ENCODE measurements at regions not wholly inside any gene's neighbourhood (a gene's known extent, or its start where the extent isn't known, plus 50 kb on each side); places are given as distances from the start of the nearest gene placed in this dataset.
"Not testable (repeated sequence)": the region's sequence is repeated elsewhere in the genome, so short reads cannot be mapped to it uniquely, and the experiment has no call there.

DNA sequence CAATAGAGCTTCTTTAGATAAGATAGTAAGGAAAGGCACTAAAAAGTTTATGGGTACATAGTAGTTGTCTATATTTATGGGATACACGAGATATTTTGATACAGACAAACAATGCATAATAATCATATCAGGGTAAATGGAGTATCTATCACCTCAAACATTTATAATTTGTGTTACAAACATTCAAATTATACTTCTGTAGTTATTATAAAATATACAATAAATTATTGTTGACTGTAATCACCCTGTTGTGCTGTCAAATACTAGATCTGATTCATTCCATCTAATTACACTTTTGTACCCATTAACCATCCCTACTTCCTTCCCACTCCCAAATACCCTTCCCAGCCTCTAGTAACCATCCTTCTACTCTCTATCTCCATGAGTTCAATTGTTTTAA is 179.7 kb downstream of the FOXG1 start:
- no peak for DNase-seq (ENCODE audit: low read depth)

DNA sequence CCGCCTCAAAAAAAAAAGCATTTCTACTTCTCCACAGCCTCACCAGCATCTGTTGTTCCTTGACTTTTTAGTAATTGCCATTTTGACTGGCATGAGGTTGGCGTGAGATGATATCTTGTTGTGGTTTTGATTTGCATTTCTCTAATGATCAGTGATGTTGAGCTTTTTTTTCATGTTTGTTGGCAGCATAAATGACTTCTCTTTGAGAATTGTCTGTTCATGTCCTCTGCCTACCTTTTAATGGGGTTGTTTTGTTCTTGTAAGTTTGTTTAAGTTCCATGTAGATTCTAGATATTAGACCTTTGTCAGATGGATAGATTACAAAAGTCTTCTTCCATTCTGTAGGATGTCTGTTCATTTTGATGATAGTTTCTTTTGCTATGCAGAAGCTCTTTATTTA is 182.9 kb downstream of the FOXG1 start:
- no peak for DNase-seq (ENCODE audit: low read depth)

DNA sequence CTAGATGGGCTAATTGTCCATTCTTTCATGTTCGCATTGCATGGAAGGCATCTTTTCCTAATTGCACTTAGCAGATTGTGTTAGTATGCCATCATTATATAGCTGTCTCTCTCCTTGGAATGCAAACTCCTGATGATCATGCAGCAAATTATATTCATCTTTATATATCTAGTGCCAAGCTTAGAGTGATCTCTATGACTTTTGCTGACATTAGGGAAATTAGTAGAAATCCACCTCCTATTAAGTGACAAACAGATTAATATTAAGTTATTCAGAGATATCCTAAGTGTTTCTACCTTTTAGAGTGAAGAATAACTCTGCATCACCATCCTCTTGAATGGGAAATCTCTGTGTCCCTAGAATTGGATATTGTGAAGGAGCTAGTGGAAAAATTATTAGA is 185.6 kb downstream of the FOXG1 start:
- DNase-seq (ENCODE audit: low read depth): no peak

DNA sequence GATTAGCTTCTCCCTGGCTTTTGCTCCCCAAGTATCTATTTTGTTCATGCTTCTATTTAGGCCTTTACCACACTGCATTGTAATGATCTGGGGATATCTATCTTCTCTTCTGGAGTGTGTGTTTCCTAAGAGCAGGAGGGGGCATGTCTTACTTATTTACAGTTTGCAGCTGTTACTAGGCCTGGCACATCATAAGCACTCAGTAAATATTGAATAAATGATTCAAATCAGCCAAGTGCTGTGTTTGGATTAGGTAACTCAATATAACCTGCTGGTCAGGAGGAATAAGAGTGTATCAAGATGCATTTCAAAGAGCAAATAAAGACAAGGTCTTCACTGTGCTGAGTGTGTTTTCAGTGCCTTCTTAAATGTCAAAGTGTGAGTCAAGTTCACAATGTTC is 186.1 kb downstream of the FOXG1 start:
- no peak for DNase-seq (ENCODE audit: low read depth)

DNA sequence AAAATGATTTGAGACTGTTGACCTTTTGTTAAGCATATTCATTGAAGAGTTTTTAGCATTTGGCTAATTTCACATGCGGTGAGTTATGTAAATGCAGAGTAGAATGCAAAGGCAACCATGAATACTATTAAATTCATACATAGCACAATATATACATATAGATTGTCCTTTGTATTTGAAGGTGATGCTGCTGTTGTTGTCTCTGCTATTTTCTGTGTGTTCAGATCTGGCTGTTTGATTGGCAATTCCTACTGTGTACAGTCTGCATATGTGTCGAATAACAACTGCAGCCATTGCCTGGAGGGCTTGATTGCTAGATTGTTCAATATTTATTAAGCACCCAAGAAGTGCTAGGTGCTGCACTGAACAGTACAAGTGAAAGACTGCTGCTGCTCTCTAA is 187.4 kb downstream of the FOXG1 start:
- DNase-seq (ENCODE audit: low read depth): no peak

DNA sequence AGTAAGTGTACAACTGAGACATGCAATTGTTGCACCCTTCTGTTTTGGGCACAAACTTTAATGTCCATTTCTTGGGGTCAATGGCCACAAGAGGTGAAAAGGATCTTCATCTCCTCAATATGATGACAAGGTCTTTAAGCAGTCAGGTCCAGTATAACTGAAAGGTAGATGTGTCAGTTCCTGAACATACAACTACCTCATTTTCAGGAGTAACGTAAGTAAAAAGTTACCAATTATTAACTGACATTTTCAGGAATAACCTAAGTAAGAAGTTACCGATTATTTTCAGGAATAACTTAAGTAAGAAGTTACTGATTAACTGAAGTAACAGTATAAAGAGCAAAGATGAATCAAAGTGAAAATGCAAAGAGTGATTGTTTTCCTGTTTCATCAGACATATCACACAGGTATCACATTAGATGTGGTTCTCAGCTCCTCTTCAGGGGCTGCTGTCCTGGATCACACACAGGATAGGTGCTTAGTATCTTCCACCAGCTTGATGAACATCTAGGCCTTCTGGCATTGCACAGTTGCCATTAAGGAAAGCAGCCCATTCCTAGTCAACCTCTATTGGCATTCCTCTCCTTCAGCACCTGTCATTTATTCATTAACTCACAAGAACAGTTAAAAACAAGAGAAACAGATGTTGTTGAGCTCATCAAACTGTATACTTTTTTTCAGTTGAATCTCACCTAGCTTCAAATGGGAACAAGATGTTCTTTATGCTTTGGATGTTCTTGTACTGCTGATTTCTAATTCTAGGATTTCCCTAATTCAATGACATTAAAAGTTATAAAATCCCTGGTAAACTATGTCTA is 200.0 kb downstream of the FOXG1 start:
- DNase-seq (ENCODE audit: low read depth): no peak

DNA sequence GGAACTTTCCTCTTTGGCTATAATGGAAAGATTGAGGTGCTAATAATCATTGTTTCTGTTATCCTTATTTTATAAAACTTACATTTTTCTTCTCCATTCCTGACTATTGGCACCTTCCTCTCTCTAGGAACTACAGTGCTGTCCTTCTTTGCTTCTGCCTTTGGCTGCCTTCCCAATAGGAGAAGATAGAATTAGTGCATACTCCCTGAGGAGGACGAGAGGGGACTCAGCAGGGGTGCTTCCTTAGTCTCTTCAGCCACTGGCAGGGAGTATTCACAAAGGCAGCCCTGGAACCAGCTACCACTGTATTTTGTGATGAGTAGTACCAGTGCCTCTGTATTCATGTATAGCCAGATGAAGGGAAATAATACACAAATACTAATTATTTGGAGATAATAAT is 208.5 kb downstream of the FOXG1 start:
- DNase-seq (ENCODE audit: low read depth): no peak

DNA sequence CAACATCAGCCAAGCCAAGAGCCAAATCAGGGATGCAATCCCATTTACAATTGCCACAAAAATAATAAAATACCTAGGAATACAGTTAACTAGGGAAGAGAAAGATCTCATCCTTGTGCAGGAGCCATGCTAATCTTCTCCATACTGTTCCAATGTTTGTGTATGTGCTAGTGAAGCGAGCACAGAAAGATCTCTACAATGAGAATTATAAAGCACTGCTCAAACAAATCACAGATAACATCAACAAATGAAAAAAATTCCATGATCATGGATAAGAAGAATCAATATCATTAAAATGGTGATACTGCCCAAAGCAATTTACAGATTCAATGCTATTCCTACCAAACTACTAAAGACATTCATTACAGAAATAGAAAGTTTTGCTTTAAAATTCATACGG is 215.6 kb downstream of the FOXG1 start:
- DNase-seq (ENCODE audit: low read depth): no peak

DNA sequence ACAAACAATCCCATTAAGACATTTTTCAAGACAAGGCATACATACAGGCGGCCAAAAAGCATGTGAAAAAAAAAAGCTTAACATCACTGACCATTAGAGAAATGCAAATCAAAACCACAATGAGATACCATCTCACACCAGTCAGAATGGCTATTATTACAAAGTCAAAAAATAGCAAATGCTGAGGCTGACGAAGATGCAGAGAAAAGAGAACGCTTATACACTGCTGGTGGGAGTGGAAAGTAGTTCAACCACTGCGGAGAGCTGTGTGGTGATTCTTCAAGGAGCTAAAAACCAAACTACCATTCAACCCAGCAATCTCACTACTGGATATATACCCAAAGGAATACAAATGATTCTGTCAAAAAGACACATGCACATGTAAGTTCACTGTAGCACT is 216.7 kb downstream of the FOXG1 start:
- no peak for DNase-seq (ENCODE audit: low read depth)

DNA sequence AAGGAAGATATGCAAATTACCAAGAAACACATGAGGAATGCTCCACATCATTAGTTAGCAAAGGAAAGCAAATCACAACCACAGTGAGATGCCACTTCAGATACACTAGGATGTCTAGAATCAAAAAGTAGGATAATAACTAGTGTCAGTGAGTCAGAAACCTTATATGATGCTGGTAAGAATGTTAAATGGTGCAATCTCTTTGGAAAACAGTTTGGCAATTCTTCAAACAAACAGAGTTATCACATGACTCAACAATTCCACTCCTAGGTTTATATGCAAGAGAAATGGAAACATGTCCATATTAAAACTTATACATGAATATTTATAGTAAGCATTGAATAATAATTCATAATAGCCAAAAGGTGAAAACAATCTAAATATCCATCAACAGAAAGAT is 220.9 kb downstream of the FOXG1 start:
- DNase-seq (ENCODE audit: low read depth): peak; percentile 19

DNA sequence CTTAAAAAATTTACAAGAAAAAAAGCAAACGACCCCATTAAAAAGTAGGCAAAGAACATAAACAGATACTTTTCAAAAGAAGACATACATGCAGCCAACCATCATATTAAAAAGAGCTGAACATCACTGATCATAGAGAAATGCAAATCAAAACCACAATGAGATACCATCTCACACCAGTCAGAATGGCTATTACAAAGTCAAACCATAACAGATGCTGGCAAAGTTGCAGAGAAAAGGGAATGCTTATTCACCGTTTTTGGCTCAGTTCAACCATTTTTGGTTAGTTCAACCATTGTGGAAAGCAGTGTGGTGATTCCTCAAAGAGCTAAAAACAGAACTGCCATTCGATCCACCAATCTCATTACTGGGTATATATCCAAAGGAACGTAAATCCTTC is 230.6 kb downstream of the FOXG1 start:
- not testable (repeated sequence) for DNase-seq (ENCODE audit: low read depth)

DNA sequence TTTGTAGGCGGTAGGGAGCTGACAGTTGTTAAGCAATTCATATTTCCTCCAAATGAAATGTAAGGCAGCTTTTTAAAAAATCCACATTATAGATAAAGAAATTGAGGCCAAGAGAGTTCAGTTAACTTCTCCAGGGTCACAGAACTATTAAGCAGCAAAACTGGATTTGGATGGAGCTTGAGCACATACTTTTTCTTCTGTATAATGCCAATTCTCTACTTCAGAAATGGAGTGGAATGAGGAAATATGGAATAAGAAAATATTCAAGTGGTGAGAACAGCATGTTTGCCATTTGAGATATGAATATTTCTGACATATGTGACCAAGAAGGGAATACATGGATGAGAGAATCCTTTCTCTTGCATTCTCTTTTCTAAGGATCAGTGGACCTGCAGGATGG is 233.1 kb downstream of the FOXG1 start:
- no peak for DNase-seq (ENCODE audit: low read depth)

DNA sequence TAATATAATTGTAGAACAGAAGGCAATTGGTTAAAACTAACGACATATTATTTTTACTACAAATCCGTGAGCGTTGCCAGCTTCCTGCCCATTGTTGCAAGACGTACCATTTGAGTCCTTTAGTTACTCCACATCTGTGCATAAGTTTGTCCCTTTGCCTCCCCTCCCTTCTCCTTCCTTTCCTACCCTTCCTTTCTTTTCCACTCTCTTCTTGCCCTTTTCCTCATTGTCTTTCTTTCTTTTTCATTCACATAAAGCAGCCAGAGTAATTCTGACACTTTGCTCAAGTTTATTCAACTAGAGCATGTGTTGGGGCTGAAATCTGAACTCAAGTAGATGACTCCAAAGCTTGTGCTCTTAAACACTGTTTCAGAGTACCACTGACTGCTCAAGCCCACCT is 239.1 kb downstream of the FOXG1 start:
- no peak for DNase-seq (ENCODE audit: low read depth)

DNA sequence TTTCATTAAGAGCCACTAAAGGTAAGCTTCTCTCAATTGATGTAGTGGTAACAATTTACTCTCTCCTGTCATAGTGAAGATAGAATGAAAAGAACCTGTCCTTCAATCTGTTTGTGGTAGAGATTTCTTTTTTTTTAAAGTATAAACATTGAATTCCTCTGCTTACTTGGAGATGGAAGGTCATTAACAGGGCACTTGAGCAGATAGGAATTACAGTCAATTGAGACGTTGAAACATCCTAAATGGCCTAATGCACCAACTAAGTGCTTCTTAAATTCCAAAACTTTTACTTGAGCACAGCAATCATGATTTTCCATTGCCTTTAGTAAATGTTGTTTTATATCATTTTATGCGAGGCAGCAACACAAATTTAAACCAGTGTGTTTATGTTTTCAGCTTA is 241.4 kb downstream of the FOXG1 start:
- DNase-seq (ENCODE audit: low read depth): no peak

DNA sequence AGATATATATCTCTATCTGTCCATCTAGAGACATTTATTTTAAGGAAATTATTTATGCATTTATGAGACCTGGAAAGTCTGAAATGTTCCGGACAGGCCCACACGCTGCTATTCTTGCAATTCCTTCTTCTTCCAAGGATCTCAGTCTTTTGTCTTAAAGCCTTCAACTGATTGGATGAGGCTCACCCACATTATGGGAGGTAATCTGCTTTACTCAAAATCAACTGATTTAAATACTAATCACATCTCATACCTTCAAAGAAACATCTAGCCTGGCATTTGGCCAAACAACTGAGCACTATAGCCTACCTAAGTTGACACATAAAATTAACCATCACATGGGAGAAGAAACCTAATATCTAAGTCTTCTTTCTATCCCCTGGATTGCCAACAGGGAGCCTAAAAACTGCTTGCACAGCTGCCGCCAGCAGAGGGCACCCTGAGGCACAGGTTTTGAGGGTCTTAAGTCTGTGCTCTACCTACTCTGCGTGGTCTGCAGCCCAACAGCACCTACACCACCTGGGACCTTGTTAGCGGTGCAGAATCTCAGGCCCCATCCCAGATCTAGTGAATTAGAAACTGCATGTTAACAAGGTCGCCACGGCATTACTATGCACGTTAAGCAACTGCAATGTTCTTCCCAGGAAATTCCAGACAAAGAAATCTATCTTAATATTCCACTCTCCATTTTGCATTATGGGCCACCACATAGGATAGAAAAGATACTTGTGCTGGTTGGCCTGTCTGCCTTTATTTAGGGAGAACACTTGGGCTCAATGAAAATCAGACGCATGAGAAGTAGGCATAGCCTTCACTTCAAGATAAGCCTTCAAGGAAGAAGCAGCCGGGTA is 249.7 kb downstream of the FOXG1 start:
- no peak for DNase-seq (ENCODE audit: low read depth)

DNA sequence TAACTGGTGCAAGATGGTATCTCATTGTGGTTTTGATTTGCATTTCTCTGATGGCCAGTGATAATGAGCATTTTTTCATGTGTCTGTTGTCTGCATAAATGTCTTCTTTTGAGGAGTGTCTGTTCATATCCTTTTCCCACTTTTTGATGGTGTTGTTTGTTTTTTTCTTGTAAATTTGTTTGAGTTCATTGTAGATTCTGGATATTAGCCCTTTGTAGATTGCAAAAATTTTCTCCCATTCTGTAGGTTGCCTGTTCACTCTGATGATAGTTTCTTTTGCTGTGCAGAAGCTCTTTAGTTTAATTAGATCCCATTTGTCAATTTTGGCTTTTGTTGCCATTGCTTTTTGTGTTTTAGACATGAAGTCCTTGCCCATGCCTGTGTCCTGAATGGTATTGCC is 256.9 kb downstream of the FOXG1 start:
- not testable (repeated sequence) for DNase-seq (ENCODE audit: low read depth)

DNA sequence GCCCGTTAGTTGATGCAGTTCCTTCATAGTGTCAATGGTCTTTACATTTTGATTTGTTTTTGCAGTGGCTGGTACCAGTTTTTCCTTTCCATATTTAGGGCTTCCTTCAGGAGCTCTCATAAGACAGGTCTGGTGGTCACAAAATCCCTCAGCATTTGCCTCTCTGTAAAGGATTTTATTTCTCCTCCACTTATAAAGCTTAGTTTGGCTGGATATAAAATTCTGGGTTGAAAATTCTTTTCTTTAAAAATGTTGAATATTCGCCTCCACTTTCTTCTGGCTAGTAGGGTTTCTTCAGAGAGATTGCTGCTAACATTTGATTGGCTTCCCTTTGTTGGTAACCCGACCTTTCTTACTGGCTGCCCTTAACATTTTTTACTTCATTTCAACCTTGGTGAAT is 260.9 kb downstream of the FOXG1 start:
- DNase-seq (ENCODE audit: low read depth): not testable (repeated sequence)

DNA sequence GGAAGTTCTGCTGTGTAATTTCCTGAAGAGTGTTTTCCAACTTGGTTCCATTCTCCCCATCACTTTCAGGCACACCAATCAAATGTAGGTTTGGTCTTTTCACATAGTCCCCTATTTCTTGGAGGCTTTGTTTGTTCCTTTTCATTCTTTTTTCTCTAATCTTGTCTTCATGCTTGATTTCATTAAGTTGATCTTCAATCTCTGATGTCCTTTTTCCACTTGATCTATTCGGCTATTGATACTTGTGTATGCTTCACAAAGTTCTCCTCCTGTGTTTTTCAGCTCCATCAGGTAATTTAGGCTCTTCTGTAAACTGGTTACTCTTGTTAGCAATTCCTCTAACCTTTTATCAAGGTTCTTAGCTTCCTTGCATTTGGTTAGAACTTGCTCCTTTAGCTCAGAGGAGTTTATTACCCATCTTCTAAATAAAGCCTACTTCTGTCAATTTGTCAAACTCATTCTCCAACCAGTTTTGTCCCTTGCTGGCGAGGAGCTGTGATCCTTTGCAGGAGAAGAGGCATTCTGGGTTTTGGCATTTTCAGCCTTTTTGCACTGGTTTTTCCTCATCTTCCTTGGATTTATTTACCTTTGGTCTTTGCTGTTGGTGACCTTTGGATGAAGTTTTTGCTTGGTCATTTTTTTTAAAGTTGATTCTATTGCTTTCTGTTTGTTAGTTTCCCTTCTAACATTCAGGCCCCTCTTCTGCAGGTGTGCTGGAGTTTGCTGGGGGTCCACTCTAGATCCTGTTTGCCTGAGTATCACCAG is 261.5 kb downstream of the FOXG1 start:
- DNase-seq (ENCODE audit: low read depth): not testable (repeated sequence)

DNA sequence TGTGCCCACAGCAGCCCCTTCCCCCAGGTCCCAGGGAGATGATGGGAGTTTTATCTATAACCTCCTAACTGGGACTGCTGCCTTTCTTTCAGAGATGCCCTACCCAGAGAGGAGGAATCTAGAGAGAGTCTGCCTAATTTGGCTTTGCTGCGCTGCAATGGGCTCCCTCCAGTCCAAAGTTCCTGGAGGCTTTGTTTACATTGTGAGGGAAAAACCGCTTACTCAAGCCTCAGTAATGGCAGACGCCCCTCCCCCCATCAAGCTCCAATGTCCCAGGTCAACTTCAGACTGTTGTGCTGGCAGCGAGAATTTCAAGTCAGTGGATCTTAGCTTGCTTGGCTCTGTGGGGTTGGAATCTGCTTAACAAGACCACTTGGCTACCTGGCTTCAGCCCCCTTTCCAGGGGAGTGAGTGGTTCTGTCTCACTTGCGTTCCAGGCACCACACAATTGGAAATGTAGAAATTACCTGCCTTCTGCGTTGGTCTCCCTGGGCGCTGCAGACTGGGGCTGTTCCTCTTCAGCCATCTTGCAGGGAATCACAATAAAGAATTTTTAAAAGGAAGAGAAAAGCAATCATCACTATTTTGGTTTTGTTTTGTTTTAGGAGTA is 262.5 kb downstream of the FOXG1 start:
- no peak for DNase-seq (ENCODE audit: low read depth)

DNA sequence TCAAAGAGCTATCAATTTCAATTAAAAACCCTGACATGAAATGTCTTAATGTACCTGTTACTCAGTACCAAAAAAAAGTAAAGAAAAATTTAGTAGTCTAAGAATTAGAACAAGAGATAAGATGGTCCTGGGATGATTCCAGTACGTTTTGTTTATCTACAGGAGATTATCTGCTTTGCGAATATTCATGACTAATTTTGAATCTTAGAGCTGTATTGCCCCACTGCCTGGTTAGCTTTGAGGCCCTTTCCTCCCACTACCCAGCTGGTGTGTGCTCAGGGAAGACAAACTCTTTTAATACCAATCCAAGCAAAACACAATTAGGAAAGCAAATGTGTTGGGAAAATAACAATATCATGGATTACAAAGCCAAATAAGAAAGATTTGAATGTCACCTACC is 263.5 kb downstream of the FOXG1 start:
- no peak for DNase-seq (ENCODE audit: low read depth)

DNA sequence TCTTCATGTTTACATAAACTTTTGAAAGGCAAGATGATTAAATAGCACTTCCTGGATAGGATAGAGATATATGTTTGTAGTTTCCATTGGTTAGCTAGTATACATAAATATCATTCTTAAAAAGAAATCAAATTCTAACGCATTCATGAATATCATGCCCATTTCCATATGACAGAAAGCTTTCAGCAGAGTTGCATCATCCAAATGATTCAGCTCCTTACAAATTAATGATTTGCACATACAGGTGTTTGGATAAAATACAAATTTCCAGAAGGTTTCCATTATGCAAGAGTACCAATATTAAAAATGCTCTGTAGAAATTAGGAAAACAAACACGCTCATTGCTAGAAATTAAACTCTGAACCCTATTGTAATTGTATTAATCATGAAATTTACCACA is 264.4 kb downstream of the FOXG1 start:
- no peak for DNase-seq (ENCODE audit: low read depth)

DNA sequence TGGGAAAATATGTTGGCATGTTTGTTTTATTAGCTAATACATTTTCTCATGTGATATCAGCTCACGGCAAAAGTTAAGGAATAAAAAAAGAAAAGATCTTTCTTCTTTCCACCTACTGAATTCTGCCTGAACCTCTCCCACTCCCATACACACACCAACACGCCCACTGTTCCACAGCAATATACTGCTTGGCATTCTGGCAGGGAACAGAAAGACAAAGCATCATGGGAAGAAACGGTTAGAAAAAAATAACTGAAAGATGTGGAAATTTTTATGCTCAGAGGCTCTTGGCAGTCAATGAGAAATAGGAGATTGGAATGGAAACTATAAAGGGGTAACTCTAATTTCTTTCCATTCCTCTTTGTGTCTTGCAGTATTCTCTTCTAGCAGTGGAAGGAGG is 268.5 kb downstream of the FOXG1 start:
- no peak for DNase-seq (ENCODE audit: low read depth)

Measured in HS-5 (cell line).